Suprapubic skin (tissue), 4 donors: ENCODE measurements at regions not wholly inside any gene's neighbourhood (a gene's known extent, or its start where the extent isn't known, plus 50 kb on each side); places are given as distances from the start of the nearest gene placed in this dataset.

Experiments
- DNase-seq, 2 donors: peaks; one replicate each; pipeline ENCODE4 v3.0.0-alpha.2; 2019; ENCODE audit warnings: low spot score in 2 of 2
- H3K27ac ChIP-seq: fragments of 200-600 bp; sonication (generic); one replicate; pipeline ENCODE4 v1.5.1; 2019
- H3K27me3 ChIP-seq: fragments of 200-600 bp; sonication (generic); one replicate; pipeline ENCODE4 v1.5.1; 2019
- H3K36me3 ChIP-seq: fragments of 200-600 bp; sonication (generic); one replicate; pipeline ENCODE4 v1.5.1; 2019
- H3K4me1 ChIP-seq: fragments of 200-600 bp; sonication (generic); one replicate; pipeline ENCODE4 v1.5.1; 2019
- H3K4me3 ChIP-seq: fragments of 200-600 bp; sonication (generic); one replicate; pipeline ENCODE4 v1.5.1; 2019; ENCODE audit warnings: mild to moderate bottlenecking
- H3K9me3 ChIP-seq: fragments of 200-600 bp; sonication (generic); one replicate; pipeline ENCODE4 v1.5.1; 2019
- EP300 ChIP-seq: sonication (generic); formaldehyde crosslinking; IDR thresholded peaks from one replicate; pipeline ENCODE4 v1.6.1; 2017; ENCODE audit warnings: antibody characterized with exemption
- POLR2A ChIP-seq, 2 donors: fragments of 450-650 bp; IDR thresholded peaks; one replicate each; pipeline ENCODE4 v1.6.1; 2017; ENCODE audit warnings: antibody characterized with exemption in 2 of 2, mild to moderate bottlenecking in 2 of 2, moderate library complexity in 2 of 2
- POLR2AphosphoS5 ChIP-seq, 3 donors: sonication (generic); formaldehyde crosslinking; IDR thresholded peaks; one replicate each; pipeline ENCODE4 v1.6.1; 2017; ENCODE audit warnings: antibody characterized with exemption in 3 of 3
- WGBS: methylation state at CpG from one replicate; pipeline ENCODE4 v1.1.5; 2018; 5-methylcytosine and 5-hydroxymethylcytosine counted together
- TF ChIP-seq, protein P1 (sequence below), 2 donors: fragments of 200-600 bp in 1 of 2; fragments of 450-650 bp in 1 of 2; sonication (generic) in 1 of 2; IDR thresholded peaks; one replicate each; pipeline ENCODE4 v1.5.1; 2016 to 2019; ENCODE audit warnings: antibody characterized with exemption in 2 of 2, mild to moderate bottlenecking in 1 of 2, moderate library complexity in 1 of 2

- TF ChIP-seq EP300: no peak
- TF ChIP-seq, protein P1, sequence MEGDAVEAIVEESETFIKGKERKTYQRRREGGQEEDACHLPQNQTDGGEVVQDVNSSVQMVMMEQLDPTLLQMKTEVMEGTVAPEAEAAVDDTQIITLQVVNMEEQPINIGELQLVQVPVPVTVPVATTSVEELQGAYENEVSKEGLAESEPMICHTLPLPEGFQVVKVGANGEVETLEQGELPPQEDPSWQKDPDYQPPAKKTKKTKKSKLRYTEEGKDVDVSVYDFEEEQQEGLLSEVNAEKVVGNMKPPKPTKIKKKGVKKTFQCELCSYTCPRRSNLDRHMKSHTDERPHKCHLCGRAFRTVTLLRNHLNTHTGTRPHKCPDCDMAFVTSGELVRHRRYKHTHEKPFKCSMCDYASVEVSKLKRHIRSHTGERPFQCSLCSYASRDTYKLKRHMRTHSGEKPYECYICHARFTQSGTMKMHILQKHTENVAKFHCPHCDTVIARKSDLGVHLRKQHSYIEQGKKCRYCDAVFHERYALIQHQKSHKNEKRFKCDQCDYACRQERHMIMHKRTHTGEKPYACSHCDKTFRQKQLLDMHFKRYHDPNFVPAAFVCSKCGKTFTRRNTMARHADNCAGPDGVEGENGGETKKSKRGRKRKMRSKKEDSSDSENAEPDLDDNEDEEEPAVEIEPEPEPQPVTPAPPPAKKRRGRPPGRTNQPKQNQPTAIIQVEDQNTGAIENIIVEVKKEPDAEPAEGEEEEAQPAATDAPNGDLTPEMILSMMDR (IDR thresholded peaks at IDR 0.05): no peak
- TF ChIP-seq POLR2AphosphoS5 (IDR thresholded peaks at IDR 0.05): no peak
- TF ChIP-seq POLR2A (IDR thresholded peaks at IDR 0.05): no peak
- WGBS: 73% methylated on average over 2 of the region's 2 CpGs
- Histone ChIP-seq H3K4me3 (no peak overlapping the region), H3K9me3 (no peaks in the 10 kb centered on the region), H3K36me3 (no peaks in the 10 kb centered on the region), H3K27me3 (no peaks in the 10 kb centered on the region), H3K27ac (no peak overlapping the region), H3K4me1 (no peaks in the 10 kb centered on the region)
- DNase-seq: no peak
Measured at GRCh38 chr13:73508841-73509240, 450.0 kb downstream of the KLF5 start.

GRCh38 chr13:73505376-73505890 lies 446.6 kb downstream of the KLF5 start:
- TF ChIP-seq POLR2A (IDR thresholded peaks at IDR 0.05) (no peak), EP300 (no peak), POLR2AphosphoS5 (IDR thresholded peaks at IDR 0.05) (no peak)
- TF ChIP-seq, protein P1 (IDR thresholded peaks at IDR 0.05): no peak
- DNase-seq: no peak
- Histone ChIP-seq H3K27me3 (no peaks in the 10 kb centered on the region), H3K9me3 (no peaks in the 10 kb centered on the region), H3K27ac (no peak overlapping the region), H3K36me3 (no peaks in the 10 kb centered on the region), H3K4me3 (no peak overlapping the region), H3K4me1 (peaks cover 4% of the 10 kb centered on the region)
- 80% methylated on average over 5 of the region's 5 CpGs for WGBS

DNA sequence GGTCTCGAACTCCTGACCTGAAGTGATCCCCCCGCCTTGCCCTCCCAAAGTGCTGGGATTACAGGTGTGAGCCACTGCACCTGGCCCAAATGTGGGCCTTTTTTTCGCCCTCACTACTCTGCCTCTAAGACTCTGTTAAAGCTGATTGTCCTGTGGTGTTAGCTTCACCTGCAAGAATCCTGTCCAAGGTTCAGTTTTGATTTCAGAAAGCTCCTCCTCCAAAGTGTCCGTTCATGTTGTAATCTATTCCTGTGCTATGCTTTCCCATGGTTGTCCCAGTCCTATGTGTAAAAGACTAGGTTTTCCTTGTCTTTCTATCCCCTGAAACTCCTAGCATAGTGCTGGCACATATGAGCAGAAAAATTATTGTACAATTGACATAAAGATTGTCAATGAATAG lies 440.9 kb downstream of the KLF5 start:
- Histone ChIP-seq H3K9me3 (no peaks in the 10 kb centered on the region), H3K4me1 (peaks cover 4% of the 10 kb centered on the region), H3K27me3 (no peaks in the 10 kb centered on the region), H3K36me3 (no peaks in the 10 kb centered on the region), H3K27ac (no peak overlapping the region), H3K4me3 (no peak overlapping the region)
- 96% methylated on average over 4 of the region's 4 CpGs for WGBS
- DNase-seq: no peak
- TF ChIP-seq EP300: no peak
- no peak for TF ChIP-seq POLR2AphosphoS5 (IDR thresholded peaks at IDR 0.05)
- no peak for TF ChIP-seq POLR2A (IDR thresholded peaks at IDR 0.05)
- TF ChIP-seq, protein P1 (IDR thresholded peaks at IDR 0.05): no peak

DNA sequence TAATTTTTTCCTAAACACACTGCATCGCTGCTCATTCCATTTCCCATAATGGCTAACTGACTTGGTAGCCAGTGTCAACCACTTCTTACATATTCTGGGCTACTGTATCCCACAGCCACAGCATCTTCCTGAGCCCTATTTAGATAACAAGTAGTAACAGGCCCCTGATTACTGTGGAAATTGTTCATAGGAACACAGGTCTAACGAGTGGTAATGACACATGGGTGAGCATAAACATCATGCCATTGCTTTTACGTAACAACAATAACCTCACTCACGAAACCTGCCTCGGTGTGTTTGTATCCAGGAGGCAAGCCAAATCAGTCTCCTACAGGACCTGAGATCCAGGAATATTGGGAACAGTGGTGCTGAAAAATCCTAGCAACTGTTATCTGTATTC lies 438.6 kb downstream of the KLF5 start:
- H3K4me1 ChIP-seq: peaks cover 8% of the 10 kb centered on the region
- TF ChIP-seq POLR2AphosphoS5 (IDR thresholded peaks at IDR 0.05) (no peak), POLR2A (IDR thresholded peaks at IDR 0.05) (no peak), EP300 (no peak)
- TF ChIP-seq, protein P1 (IDR thresholded peaks at IDR 0.05): no peak
- no peak overlapping the region for H3K4me3 ChIP-seq
- H3K9me3 ChIP-seq: no peaks in the 10 kb centered on the region
- H3K27me3 ChIP-seq: no peaks in the 10 kb centered on the region
- H3K36me3 ChIP-seq: no peaks in the 10 kb centered on the region
- peak overlapping the region; percentile 34 for H3K27ac ChIP-seq
- WGBS: 63% methylated on average over 5 of the region's 5 CpGs
- DNase-seq: no peak

DNA sequence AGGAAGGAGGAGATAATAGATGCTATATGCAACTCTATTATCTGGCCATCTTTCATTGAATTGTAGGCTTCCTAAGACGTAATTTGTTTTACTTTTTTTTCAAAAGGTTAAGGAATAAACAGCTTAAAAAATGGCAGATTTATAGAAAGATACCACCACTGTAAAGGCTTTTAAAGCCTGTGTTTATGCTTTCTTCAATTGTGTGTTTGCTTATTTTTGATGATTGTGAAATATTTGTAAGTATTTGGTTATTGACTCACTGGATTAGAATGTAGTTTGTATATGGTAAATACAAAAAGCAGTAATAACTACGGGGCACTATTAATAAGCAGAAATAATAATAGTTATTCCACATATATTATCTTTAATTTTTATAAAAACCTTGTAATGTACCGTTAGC lies 437.9 kb downstream of the KLF5 start:
- no peaks in the 10 kb centered on the region for H3K9me3 ChIP-seq
- no peak for DNase-seq
- no peaks in the 10 kb centered on the region for H3K36me3 ChIP-seq
- no peak overlapping the region for H3K27ac ChIP-seq
- TF ChIP-seq POLR2A (IDR thresholded peaks at IDR 0.05) (no peak), EP300 (no peak), POLR2AphosphoS5 (IDR thresholded peaks at IDR 0.05) (no peak)
- TF ChIP-seq, protein P1 (IDR thresholded peaks at IDR 0.05): no peak
- WGBS: 84% methylated on average over 3 of the region's 3 CpGs
- H3K27me3 ChIP-seq: no peaks in the 10 kb centered on the region
- H3K4me3 ChIP-seq: no peak overlapping the region
- H3K4me1 ChIP-seq: peaks cover 4% of the 10 kb centered on the region
